SH-SY5Y (cell line): ENCODE measurements at regions not wholly inside any gene's neighbourhood (a gene's known extent, or its start where the extent isn't known, plus 50 kb on each side); places are given as distances from the start of the nearest gene placed in this dataset.

ENCODE experiments used
- GATA2 ChIP-seq: IDR thresholded peaks from 2 replicates; pipeline ENCODE4 v1.6.1; 2011; ENCODE audit warnings: mild to moderate bottlenecking, low read depth, low read length
- GATA3 ChIP-seq: IDR thresholded peaks from 2 replicates; pipeline ENCODE4 v1.6.1; 2011; ENCODE audit warnings: low read depth, mild to moderate bottlenecking, low read length, moderate library complexity

DNA sequence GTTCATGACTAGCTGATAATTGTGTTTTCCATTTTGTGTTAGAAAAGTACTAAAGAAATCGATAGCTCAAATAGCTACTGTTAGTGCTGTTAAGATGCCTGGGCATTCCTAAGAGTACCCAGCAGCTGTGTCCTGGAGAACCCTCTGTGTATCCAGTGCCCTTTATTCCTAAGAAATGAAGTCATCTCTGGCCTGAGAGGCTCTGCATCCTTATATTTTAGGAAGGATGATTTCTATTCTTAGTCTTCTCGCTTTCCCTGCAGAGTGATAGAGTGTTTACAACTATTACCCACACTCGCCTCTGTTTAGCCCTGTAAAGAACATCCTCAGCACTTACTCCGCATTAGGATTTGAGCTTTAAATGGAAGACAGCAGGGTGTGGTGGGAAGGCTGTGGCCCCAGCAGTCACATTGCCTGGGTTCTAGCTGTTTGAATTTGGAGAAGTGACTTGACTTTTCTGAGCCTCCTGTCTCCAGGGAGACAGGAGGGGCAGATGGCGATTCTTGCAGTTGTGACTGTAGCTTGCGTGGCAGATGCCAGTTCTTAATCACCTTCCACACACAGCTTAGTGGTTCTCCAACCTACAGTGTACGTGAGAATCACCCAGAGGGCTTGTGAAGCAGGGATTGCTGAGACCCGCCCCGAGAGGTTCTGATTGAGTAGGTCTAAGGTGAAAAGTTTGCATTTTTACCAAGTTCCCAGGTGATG is 177.2 kb upstream of the PITX1 start:
- no peak for TF ChIP-seq GATA2
- TF ChIP-seq GATA3: no peak

DNA sequence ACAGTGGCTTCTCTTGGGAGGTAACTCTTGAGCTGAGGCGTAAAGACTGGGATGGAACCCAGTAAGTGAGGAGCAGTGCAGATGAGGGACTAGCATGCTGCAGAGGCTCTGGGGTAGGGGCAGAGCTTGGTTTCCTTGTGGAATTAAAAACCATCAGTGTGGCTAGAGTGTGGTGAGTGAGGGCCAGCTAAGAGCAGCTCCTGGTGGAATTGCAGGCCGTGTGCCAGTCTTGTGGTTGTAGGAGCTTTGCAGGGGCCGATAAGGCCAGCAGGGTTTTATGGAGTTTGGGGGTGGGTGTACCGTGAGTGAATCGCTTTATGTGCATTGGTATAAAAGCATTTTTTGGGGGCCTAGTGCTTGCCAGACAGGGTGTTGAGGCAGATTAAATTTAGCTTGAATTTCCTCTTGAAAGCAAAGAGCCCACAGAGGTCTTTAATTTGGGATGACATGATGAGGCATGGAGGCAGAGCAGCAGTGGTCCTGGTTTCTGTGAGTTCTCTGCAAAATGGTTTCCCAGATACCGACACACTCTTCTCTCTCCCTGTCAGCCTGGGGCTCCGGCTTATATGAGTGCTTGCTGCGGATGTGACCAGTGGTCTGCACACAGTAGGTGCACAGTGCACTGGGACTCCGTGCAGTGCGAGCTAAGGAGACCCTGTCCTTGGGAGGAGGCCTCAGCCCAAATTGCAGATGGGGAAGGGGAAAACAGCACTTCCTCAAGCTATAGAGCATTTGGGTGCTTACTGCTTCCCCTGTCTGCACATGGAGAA is 176.4 kb upstream of the PITX1 start:
- TF ChIP-seq GATA2 (no peak), GATA3 (no peak)

GRCh38 chr5:135208903-135209721 is 175.1 kb upstream of the PITX1 start:
- no peak for TF ChIP-seq GATA3
- no peak for TF ChIP-seq GATA2

- TF ChIP-seq GATA3 (no peak), GATA2 (no peak)
Observed at GRCh38 chr5:135208555-135208902, 174.5 kb upstream of the PITX1 start.

DNA sequence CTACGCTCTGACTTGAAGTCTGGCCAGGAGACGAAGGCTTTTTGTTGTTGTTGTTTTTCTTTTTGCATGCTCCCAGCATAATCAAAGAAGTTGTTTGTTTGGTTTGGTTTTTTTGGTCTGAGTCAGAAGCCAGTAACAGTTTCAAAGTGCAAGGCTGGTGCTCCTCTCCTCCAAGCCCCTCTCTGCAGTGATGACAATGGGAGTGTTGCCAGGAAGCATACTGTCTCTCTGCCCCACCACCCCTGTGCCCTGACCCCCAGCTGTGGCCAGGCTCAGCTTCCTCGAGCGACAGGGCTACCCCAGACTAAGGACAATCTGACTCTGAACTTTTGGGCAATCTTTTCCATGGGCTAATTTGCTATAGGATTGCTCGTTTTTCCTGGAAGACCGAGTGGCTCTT is 173.8 kb upstream of the PITX1 start:
- no peak for TF ChIP-seq GATA2
- no peak for TF ChIP-seq GATA3

DNA sequence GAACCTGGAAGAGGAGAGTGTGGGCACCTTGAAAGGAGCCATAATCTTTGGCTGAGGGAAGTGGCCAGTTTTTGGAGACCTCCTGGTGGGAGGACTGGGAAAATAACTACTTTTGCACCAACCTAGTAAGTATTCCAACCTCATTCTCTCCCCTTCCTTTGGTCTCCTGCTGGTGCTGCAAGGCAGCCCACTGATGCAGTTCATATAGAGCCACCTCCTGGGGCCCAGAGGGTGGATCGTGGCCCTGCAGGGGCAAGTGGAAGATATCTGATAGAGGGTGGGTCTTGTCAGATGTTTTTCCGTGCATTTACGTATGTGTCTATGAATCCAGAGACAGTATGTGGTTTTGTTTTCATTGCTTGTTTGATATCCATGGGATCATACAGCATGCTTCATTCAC is 172.8 kb upstream of the PITX1 start:
- TF ChIP-seq GATA2: no peak
- no peak for TF ChIP-seq GATA3

- no peak for TF ChIP-seq GATA2
Observed at GRCh38 chr5:135205632-135206349, 171.8 kb upstream of the PITX1 start.

DNA sequence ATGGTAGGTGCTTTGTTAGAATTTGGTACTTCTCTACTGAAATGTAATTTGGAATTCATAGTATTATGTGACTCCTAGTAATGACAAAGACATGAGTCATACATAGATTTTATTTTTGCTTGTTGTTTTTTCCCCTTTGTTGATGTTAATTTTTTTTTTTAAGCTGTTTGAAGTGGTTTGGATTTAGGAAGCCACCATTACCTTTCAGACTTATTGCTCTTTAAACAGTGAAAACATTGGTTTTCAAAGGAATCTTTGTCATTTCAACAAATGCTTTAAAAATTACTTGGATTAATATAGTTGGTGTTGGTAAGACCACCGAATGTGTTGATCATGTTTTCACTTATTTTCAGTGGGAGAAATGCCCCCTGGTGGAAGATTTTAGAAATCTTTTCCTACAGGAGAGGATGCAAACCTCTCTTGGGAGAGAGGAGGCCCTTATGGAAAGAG is 170.1 kb upstream of the PITX1 start:
- TF ChIP-seq GATA3 (no peak), GATA2 (no peak)

GRCh38 chr5:135203593-135204036 is 169.6 kb upstream of the PITX1 start:
- TF ChIP-seq GATA2: no peak
- TF ChIP-seq GATA3: no peak

GRCh38 chr5:135203019-135203418 is 169.0 kb upstream of the PITX1 start:
- TF ChIP-seq GATA3 (no peak), GATA2 (no peak)

DNA sequence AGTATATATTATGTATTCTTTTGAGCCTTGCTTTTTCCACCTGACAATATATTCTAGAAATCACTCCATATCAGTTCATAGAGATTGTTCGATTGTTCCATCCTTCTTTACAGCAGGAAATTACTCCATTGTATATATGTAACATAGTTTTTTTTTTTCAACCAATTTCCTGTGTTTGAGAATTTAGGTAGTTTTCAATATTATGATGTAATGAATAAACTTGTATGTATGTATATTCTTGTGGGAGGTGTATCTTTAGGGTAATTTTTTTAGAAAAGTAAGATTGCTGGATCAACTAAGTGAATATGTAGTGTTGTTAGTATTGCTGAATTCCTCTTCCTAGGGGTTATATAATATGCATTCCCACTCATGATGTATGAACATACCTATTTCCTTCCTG is 165.9 kb upstream of the PITX1 start:
- no peak for TF ChIP-seq GATA2
- no peak for TF ChIP-seq GATA3

DNA sequence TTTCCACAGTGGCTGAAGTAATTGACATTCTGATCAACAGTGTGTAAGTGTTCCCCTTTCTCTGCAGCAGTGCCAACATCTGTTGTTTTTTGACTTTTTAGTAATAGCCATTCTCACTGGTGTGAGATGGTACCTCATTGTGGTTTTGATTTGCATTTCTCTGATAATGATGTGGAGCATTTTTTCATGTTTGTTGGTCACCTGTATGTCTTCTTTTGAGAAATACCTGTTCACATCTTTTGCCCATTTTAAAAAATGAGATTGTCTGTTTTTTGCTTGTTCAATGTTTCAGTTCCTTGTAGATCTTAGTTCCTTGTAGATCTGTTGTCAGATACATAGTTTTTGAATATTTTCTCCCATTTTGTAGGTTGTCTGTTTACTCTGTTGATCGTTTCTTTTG is 162.5 kb upstream of the PITX1 start:
- TF ChIP-seq GATA2: no peak
- TF ChIP-seq GATA3: no peak

DNA sequence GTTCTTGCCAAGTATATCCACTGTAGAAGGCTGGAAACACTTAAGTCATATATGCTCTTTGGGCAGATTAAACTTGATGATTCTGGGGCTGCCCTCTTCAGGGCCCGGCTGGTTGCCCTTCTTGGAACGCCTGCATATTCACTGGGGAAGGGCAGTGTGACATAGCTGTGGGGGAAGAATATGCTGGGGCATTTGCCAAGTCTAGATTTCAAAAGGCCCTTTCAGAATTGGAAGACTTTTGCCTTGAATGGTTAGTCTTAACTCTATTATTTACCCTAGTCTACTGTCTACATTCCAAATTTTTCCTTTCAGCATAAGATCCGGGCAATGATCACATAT is 161.2 kb upstream of the PITX1 start:
- TF ChIP-seq GATA3 (no peak), GATA2 (no peak)
